H1 (cell line): ENCODE measurements at regions not wholly inside any gene's neighbourhood (a gene's known extent, or its start where the extent isn't known, plus 50 kb on each side); places are given as distances from the start of the nearest gene placed in this dataset.

ENCODE experiments used
- PHF8 ChIP-seq: fragments of 200-600 bp; sonication (generic); conservative IDR thresholded peaks from 2 replicates; pipeline ENCODE4 v1.7.1; 2012; ENCODE audit warnings: low read depth, mild to moderate bottlenecking, inconsistent platforms, low read length, moderate library complexity
- POLR2A ChIP-seq, 2 experiments: IDR thresholded peaks; 1 replicate in 1 of 2; 2 replicates in 1 of 2; pipeline ENCODE4 v1.6.1; 2011; ENCODE audit warnings: low read depth in 2 of 2, low read length in 2 of 2, mild to moderate bottlenecking in 2 of 2; ENCODE audit errors: control extremely low read depth in 1 of 2
- SAP30 ChIP-seq: fragments of 300-600 bp; sonication (generic); IDR thresholded peaks from 2 replicates; pipeline ENCODE4 v1.7.1; 2012; ENCODE audit warnings: low read length, moderate library complexity, mild to moderate bottlenecking, inconsistent platforms; ENCODE audit not compliant: insufficient read depth, insufficient replicate concordance
- TCF12 ChIP-seq: IDR thresholded peaks from 2 replicates; pipeline ENCODE4 v1.6.1; 2011; ENCODE audit warnings: low read depth, mild to moderate bottlenecking, low read length
- ZNF274 ChIP-seq: IDR thresholded peaks from 2 replicates; pipeline ENCODE4 v1.7.0; 2012; ENCODE audit warnings: low read length, borderline replicate concordance; ENCODE audit errors: extremely low read depth

- TF ChIP-seq ZNF274 (no peak), SAP30 (no peak), PHF8 (no peak), POLR2A (IDR thresholded peaks at IDR 0.05; ENCODE audit: control extremely low read depth in 1 of 2, low read depth in 2 of 2, low read length in 2 of 2) (no peak), TCF12 (no peak)
- TF ChIP-seq, all 59 proteins: peak for 0
Measured at GRCh38 chr12:90280564-90281058, 572.0 kb upstream of the ATP2B1 start (continued).
